Parathyroid adenoma (tissue), 2 donors: ENCODE measurements at regions not wholly inside any gene's neighbourhood (a gene's known extent, or its start where the extent isn't known, plus 50 kb on each side); places are given as distances from the start of the nearest gene placed in this dataset.
"Not testable (repeated sequence)": the region's sequence is repeated elsewhere in the genome, so short reads cannot be mapped to it uniquely, and the experiment has no call there.

Source experiments
- H2AFZ ChIP-seq: fragments of 300-600 bp; sonication (generic); one replicate; pipeline ENCODE4 v1.7.0; 2017; ENCODE audit warnings: antibody characterized with exemption, mild to moderate bottlenecking
- H3K27ac ChIP-seq: fragments of 300-600 bp; sonication (generic); one replicate; pipeline ENCODE4 v1.7.0; 2017
- H3K27me3 ChIP-seq: fragments of 300-600 bp; sonication (generic); one replicate; pipeline ENCODE4 v1.7.0; 2017; ENCODE audit warnings: low read length; ENCODE audit not compliant: control insufficient read depth, insufficient read depth
- H3K36me3 ChIP-seq: fragments of 300-600 bp; sonication (generic); one replicate; pipeline ENCODE4 v1.7.0; 2017; ENCODE audit warnings: low read length; ENCODE audit not compliant: control insufficient read depth, insufficient read depth
- H3K4me1 ChIP-seq: fragments of 300-600 bp; sonication (generic); one replicate; pipeline ENCODE4 v1.7.0; 2017; ENCODE audit warnings: control low read depth
- H3K4me2 ChIP-seq: fragments of 300-600 bp; sonication (generic); one replicate; pipeline ENCODE4 v1.7.0; 2017; ENCODE audit warnings: low read length
- H3K4me3 ChIP-seq: fragments of 300-600 bp; sonication (generic); one replicate; pipeline ENCODE4 v1.7.0; 2017; ENCODE audit warnings: low read depth, low read length
- H3K79me2 ChIP-seq: fragments of 300-600 bp; sonication (generic); one replicate; pipeline ENCODE4 v1.7.0; 2017; ENCODE audit warnings: control low read depth
- H3K9ac ChIP-seq: fragments of 300-600 bp; sonication (generic); one replicate; pipeline ENCODE4 v1.7.0; 2017; ENCODE audit warnings: mild to moderate bottlenecking
- H3K9me3 ChIP-seq: fragments of 300-600 bp; sonication (generic); one replicate; pipeline ENCODE4 v1.7.0; 2017; ENCODE audit warnings: low read length; ENCODE audit not compliant: control insufficient read depth
- TF ChIP-seq, protein P1 (sequence below): fragments of 300-600 bp; sonication (generic); IDR thresholded peaks from one replicate; pipeline ENCODE4 v1.7.0; 2017; ENCODE audit warnings: antibody characterized with exemption, mild to moderate bottlenecking
- donor health status: primary hyperparathyroidism.

DNA sequence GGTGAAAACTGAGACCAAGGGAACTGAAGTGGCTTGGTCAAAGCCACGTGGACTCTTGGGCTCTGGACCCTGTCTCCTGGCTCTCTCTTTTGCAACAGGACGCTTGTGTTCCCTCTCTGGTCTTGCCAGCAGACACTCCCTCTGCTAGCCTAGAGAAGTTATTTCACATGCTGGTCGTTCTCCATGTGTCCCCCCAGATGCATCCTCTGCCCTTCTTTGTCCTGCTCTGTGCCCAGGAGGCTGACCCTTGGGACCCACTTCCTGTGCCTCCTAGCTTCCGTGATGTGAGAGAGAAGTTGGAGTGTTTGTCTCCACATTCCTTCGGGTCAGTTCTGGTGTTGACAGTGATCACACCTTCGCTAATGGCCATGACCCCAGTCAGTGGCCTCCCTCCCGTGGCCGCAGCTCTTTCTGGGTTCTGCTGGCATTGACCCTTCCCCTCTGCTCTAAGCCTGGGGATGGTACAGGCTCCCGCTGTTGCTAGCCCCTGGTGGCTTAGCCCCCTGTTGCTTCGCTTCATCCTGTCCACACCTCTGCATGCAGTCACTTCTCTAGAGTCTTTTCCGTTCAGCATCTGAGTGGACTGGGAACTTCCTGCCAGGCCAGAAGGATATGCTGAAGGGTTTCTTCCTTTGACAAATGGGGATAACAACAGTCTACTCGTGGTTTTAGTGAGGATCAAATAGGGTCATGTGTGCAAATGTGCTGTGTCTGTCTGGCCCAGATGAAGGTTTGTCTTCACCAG is 70.1 kb upstream of the BMP2 start:
- H3K27me3 ChIP-seq: no peaks in the 10 kb centered on the region

DNA sequence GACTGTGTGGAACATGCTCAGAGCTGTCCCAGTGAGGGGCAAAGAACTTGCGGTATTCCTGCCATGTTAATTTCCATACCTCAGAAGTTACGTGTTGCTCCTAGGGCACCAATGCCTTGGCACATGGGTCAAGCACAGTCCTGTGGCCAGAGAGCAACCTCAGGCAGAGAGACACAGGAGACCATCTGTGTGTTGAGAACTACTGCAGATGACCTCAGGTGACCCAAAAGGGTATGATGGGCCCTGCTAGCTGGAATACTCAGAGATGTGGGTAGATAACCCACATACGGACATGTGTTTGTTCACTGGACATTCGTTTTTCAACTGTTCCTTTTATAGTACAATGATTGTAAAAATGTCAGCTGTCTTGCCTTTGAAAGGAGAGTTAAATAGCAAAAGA is 71.5 kb upstream of the BMP2 start:
- H3K9me3 ChIP-seq: no peaks in the 10 kb centered on the region
- no peak overlapping the region for H3K4me3 ChIP-seq
- H3K36me3 ChIP-seq: no peaks in the 10 kb centered on the region
- H3K9ac ChIP-seq: no peak overlapping the region
- TF ChIP-seq, protein P1, sequence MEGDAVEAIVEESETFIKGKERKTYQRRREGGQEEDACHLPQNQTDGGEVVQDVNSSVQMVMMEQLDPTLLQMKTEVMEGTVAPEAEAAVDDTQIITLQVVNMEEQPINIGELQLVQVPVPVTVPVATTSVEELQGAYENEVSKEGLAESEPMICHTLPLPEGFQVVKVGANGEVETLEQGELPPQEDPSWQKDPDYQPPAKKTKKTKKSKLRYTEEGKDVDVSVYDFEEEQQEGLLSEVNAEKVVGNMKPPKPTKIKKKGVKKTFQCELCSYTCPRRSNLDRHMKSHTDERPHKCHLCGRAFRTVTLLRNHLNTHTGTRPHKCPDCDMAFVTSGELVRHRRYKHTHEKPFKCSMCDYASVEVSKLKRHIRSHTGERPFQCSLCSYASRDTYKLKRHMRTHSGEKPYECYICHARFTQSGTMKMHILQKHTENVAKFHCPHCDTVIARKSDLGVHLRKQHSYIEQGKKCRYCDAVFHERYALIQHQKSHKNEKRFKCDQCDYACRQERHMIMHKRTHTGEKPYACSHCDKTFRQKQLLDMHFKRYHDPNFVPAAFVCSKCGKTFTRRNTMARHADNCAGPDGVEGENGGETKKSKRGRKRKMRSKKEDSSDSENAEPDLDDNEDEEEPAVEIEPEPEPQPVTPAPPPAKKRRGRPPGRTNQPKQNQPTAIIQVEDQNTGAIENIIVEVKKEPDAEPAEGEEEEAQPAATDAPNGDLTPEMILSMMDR: no peak
- no peaks in the 10 kb centered on the region for H3K4me1 ChIP-seq
- H3K27me3 ChIP-seq: no peaks in the 10 kb centered on the region
- no peak overlapping the region for H3K27ac ChIP-seq
- no peaks in the 10 kb centered on the region for H3K79me2 ChIP-seq
- no peak overlapping the region for H3K4me2 ChIP-seq
- H2AFZ ChIP-seq: no peak overlapping the region

More for the DNA sequence above, 70.1 kb upstream of the BMP2 start:
- no peaks in the 10 kb centered on the region for H3K9me3 ChIP-seq
- H3K36me3 ChIP-seq: no peaks in the 10 kb centered on the region
- H3K4me2 ChIP-seq: no peak overlapping the region
- H3K4me3 ChIP-seq: no peak overlapping the region
- H3K79me2 ChIP-seq: no peaks in the 10 kb centered on the region
- no peak overlapping the region for H3K27ac ChIP-seq
- TF ChIP-seq, protein P1: no peak
- no peak overlapping the region for H2AFZ ChIP-seq
- no peak overlapping the region for H3K9ac ChIP-seq
- H3K4me1 ChIP-seq: no peaks in the 10 kb centered on the region

- H3K79me2 ChIP-seq, H3K4me1 ChIP-seq, H2AFZ ChIP-seq, H3K4me2 ChIP-seq, H3K27me3 ChIP-seq, H3K9ac ChIP-seq, H3K36me3 ChIP-seq, H3K9me3 ChIP-seq, H3K4me3 ChIP-seq, H3K27ac ChIP-seq: not testable (repeated sequence)
These were observed 73.7 kb upstream of the BMP2 start for GRCh38 chr20:6693808-6694198.

DNA sequence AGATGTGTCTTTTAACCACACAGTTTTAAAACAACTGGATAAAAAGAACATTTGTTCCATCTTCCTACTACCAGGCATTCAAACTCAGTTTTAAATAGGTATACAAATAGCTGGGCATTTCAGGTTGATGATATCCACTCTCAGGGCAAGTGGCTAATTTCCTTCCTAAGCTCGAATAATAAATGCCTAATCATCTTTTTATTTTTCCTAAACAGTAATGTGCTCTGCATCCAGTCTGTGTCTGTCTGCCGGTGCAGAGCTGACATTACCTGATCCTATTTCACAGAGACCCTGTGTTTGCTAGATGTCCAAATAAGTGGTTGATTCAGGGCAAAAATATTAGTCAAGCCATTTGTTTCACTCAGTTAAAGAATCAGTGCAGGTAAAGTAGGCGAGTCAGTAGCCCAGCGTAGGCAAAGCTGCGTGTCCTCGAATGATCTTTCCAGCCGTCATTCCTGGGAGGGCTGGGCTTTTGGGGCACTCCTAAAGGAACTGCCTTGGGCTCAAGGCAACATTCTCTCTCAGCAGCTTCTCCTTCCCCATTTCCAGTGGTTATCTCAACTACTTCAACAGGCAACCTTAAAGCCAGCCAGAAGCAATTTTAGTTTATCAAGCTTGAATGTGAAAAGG is 74.2 kb upstream of the BMP2 start:
- Histone ChIP-seq H3K27me3 (no peaks in the 10 kb centered on the region), H3K4me2 (no peak overlapping the region), H3K4me1 (no peaks in the 10 kb centered on the region), H3K79me2 (no peaks in the 10 kb centered on the region), H3K4me3 (no peak overlapping the region), H2AFZ (no peak overlapping the region), H3K27ac (no peak overlapping the region), H3K9me3 (no peaks in the 10 kb centered on the region), H3K36me3 (no peaks in the 10 kb centered on the region), H3K9ac (no peak overlapping the region)
- TF ChIP-seq, protein P1: no peak

DNA sequence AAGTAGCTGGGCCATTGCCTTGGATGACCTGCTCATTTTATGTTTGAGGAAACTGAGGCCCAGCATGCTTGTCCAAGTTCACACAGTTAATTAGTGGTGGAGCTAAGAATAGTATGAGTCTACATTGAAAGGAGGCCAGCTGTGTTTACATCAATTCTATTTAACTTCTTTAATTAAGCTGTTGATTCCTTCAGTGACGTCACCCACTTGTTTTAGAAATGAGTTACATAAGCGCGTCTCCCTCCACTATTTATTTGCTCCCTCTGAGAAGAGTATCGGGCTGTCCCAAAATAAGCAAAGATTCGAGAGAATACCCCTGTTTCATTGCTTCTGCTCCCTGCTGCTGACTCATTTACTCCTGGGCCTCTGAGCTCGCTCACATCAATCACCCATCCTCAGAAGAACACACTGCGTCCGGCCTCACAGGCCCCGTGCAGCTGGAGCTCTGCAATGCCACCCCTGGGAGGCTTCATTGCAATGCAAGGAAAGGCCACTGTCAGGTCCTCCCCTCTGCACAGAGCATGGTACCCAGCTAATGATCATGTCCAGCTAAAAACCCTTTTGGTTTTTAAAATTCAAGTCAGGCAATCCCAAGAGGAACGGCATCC is 74.8 kb upstream of the BMP2 start:
- no peak overlapping the region for H2AFZ ChIP-seq
- no peaks in the 10 kb centered on the region for H3K9me3 ChIP-seq
- no peaks in the 10 kb centered on the region for H3K36me3 ChIP-seq
- TF ChIP-seq, protein P1: no peak
- H3K4me1 ChIP-seq: no peaks in the 10 kb centered on the region
- no peak overlapping the region for H3K9ac ChIP-seq
- no peak overlapping the region for H3K27ac ChIP-seq
- no peak overlapping the region for H3K4me3 ChIP-seq
- no peaks in the 10 kb centered on the region for H3K79me2 ChIP-seq
- H3K27me3 ChIP-seq: no peaks in the 10 kb centered on the region
- no peak overlapping the region for H3K4me2 ChIP-seq
